PC-3 (cell line): ENCODE measurements at regions not wholly inside any gene's neighbourhood (a gene's known extent, or its start where the extent isn't known, plus 50 kb on each side); places are given as distances from the start of the nearest gene placed in this dataset.

Source experiments
- ATAC-seq: fragments of 200-7000 bp; cut with Tn5 transposase; 2 replicates; pipeline ENCODE4 v1.9.1; 2020; ENCODE audit warnings: mild to moderate bottlenecking, moderate library complexity
- BruUV-seq: library from RNA; stranded (reverse); fragments of 400-500 nt; replicated peaks from 2 replicates; lab custom pipeline; 2021; lab: Mats Ljungman, UMichigan
- CTCF ChIA-PET: fragments of 300-600 bp; sonication (Branson Sonifier 250); formaldehyde crosslinking; loops from one replicate; lab custom pipeline; 2022; ENCODE audit warnings: antibody characterized with exemption; lab: Charles Lee
- POLR2A ChIA-PET: fragments of 300-600 bp; sonication (Branson Sonifier 250); formaldehyde crosslinking; loops from one replicate; lab custom pipeline; 2022; ENCODE audit warnings: antibody characterized with exemption; ENCODE audit not compliant: unreplicated experiment; lab: Charles Lee
- DNase-seq: peaks from one replicate; pipeline ENCODE4 v3.0.0-alpha.2; 2015
- H2AFZ ChIP-seq: fragments of 300-600 bp; sonication (generic); 2 replicates; pipeline ENCODE4 v1.6.0; 2016; ENCODE audit warnings: antibody characterized with exemption, low read length
- H3F3A ChIP-seq: fragments of 300-600 bp; sonication (generic); one replicate; pipeline ENCODE4 v1.6.0; 2017; ENCODE audit warnings: antibody characterized with exemption, low read length, control low read depth, mild to moderate bottlenecking; ENCODE audit not compliant: unreplicated experiment
- H3K27ac ChIP-seq: fragments of 300-600 bp; sonication (generic); 2 replicates; pipeline ENCODE4 v1.5.1; 2016; ENCODE audit warnings: mild to moderate bottlenecking, low read length
- H3K27me3 ChIP-seq: fragments of 300-600 bp; sonication (generic); 2 replicates; pipeline ENCODE4 v1.6.1; 2016; ENCODE audit warnings: low read length, mixed read lengths
- H3K36me3 ChIP-seq: fragments of 300-600 bp; sonication (generic); 2 replicates; pipeline ENCODE4 v1.6.1; 2016; ENCODE audit warnings: low read depth, mixed run types, low read length, mixed read lengths
- H3K4me1 ChIP-seq: fragments of 300-600 bp; sonication (generic); 2 replicates; pipeline ENCODE4 v1.5.1; 2016; ENCODE audit warnings: low read length; ENCODE audit not compliant: insufficient read depth
- H3K4me2 ChIP-seq: fragments of 300-600 bp; sonication (generic); 2 replicates; pipeline ENCODE4 v1.6.0; 2016; ENCODE audit warnings: low read length
- H3K4me3 ChIP-seq: fragments of 300-600 bp; sonication (generic); 2 replicates; pipeline ENCODE4 v1.5.1; 2016; ENCODE audit warnings: mild to moderate bottlenecking, low read length, mixed read lengths
- H3K79me2 ChIP-seq: fragments of 300-600 bp; sonication (generic); 2 replicates; pipeline ENCODE4 v1.6.1; 2017; ENCODE audit warnings: low read length, mixed read lengths
- H3K9ac ChIP-seq: fragments of 300-600 bp; sonication (generic); 2 replicates; pipeline ENCODE4 v1.6.0; 2016; ENCODE audit warnings: mild to moderate bottlenecking, low read length
- H3K9me2 ChIP-seq: fragments of 300-600 bp; sonication (generic); replicated peaks from 2 replicates; pipeline ENCODE4 v1.6.1; 2016; ENCODE audit warnings: mixed run types, low read length, mixed read lengths
- H3K9me3 ChIP-seq: fragments of 300-600 bp; sonication (generic); 2 replicates; pipeline ENCODE4 v1.6.1; 2016; ENCODE audit warnings: low read length, mixed read lengths
- H4K20me1 ChIP-seq: fragments of 300-600 bp; sonication (generic); 2 replicates; pipeline ENCODE4 v1.6.1; 2016; ENCODE audit warnings: low read length, mixed read lengths
- EZH2 ChIP-seq: fragments of 300-600 bp; sonication (generic); IDR thresholded peaks from one replicate; pipeline ENCODE4 v1.6.1; 2017; ENCODE audit warnings: antibody characterized with exemption, mild to moderate bottlenecking, low read length; ENCODE audit not compliant: unreplicated experiment
- EZH2phosphoT487 ChIP-seq: fragments of 300-600 bp; sonication (generic); IDR thresholded peaks from 2 replicates; pipeline ENCODE4 v1.6.1; 2018; ENCODE audit warnings: mild to moderate bottlenecking, antibody characterized with exemption, low read length, borderline replicate concordance
- intact Hi-C: fragments of 100-400 bp; cut with micrococcal nuclease; formaldehyde crosslinking; loops from 2 replicates; pipeline ENCODE4 v1.9.0; 2023
- TF ChIP-seq, protein P1 (sequence below): fragments of 300-600 bp; sonication (generic); conservative IDR thresholded peaks from 2 replicates; pipeline ENCODE4 v1.5.1; 2017; ENCODE audit warnings: antibody characterized with exemption, low read depth, mild to moderate bottlenecking, low read length

DNA sequence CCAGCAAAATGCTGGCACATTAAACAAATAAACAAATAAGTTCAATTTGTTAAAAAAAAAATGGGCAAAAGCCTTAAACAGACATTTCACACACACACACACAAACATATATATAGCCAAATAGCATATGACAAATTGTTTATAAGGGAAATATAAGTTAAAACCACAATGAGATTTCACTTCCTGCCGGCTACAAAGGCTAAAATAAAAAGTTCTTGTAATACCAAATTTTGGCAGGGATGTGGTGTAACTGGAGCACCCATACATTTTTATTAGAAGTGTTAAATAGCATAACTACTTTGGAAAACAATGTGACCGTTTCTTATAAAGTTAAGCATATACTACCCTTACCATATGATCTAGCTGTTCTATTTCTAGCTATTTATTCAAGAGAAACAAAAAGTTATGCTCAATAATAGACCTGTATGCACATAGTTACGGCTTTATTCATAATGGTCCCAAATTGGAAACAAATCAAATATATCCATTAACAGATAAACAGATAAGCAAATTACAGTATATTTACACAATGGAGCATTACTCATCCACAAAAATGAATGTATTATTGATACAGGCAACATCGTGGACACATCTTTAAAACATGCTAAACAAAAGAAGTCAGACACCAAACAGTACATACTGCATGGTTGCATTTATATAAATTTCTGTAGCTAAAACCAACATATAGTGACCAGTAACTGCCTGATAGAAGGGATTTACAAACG lies 93.9 kb downstream of the EOMES start:
- POLR2A ChIA-PET: interaction anchor here (0.6 kb wide), 1 partner anchor 19 kb away, joined by 4 read pairs; no protein-coding TSS in a partner anchor

DNA sequence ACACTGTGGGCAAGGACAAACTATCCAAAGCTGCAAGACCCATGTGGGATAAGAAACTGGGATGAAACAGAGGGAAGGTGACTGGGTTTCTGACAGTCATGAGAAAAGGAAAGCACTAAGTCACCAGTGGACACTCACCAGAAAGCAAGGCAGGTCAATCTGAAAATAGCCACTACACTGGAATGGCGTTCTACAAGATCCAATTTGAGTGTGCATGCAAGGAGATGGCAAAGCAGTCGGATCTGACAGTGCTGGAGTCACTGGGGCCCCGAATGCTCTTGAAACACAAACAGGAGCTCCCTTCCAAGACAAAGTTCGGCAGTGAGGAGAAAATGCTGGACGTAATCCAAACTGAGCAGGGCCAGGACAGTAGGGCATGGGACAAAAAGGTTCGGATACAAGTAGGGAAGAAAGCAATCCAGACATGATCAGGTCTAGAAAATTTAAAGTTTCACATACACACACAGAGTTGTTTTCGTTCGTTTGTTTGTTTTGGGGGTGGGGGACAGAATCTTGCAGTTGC lies 95.5 kb downstream of the EOMES start:
- TF ChIP-seq EZH2 (no peak), EZH2phosphoT487 (no peak)
- TF ChIP-seq, protein P1, sequence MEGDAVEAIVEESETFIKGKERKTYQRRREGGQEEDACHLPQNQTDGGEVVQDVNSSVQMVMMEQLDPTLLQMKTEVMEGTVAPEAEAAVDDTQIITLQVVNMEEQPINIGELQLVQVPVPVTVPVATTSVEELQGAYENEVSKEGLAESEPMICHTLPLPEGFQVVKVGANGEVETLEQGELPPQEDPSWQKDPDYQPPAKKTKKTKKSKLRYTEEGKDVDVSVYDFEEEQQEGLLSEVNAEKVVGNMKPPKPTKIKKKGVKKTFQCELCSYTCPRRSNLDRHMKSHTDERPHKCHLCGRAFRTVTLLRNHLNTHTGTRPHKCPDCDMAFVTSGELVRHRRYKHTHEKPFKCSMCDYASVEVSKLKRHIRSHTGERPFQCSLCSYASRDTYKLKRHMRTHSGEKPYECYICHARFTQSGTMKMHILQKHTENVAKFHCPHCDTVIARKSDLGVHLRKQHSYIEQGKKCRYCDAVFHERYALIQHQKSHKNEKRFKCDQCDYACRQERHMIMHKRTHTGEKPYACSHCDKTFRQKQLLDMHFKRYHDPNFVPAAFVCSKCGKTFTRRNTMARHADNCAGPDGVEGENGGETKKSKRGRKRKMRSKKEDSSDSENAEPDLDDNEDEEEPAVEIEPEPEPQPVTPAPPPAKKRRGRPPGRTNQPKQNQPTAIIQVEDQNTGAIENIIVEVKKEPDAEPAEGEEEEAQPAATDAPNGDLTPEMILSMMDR: no peak
- intact Hi-C loops: no loop called here
- no peak overlapping the region for H3K27ac ChIP-seq
- H3K9me2 ChIP-seq: no peaks in the 10 kb centered on the region
- H3K4me3 ChIP-seq: no peak overlapping the region
- H2AFZ ChIP-seq: no peak overlapping the region
- H3K79me2 ChIP-seq: no peaks in the 10 kb centered on the region
- no peaks in the 10 kb centered on the region for H3K9me3 ChIP-seq
- H3K4me2 ChIP-seq: no peak overlapping the region
- H3K27me3 ChIP-seq: no peaks in the 10 kb centered on the region
- POLR2A ChIA-PET: no interaction called here
- H3F3A ChIP-seq: no peaks in the 10 kb centered on the region
- no peaks in the 10 kb centered on the region for H4K20me1 ChIP-seq
- peaks cover 76% of the 10 kb centered on the region for H3K4me1 ChIP-seq
- ATAC-seq: no peak
- no peak overlapping the region for H3K9ac ChIP-seq
- BruUV-seq: no TSS peak
- DNase-seq: no peak
- CTCF ChIA-PET: no interaction called here
- H3K36me3 ChIP-seq: no peaks in the 10 kb centered on the region

More for the DNA sequence above, 93.9 kb downstream of the EOMES start:
- Histone ChIP-seq H3K4me2 (peak overlapping the region; percentile 59), H3K9ac (peak overlapping the region; percentile 40), H3K27ac (peak overlapping the region; percentile 80), H3K9me3 (no peaks in the 10 kb centered on the region), H3K79me2 (no peaks in the 10 kb centered on the region), H3K36me3 (no peaks in the 10 kb centered on the region), H2AFZ (no peak overlapping the region), H3K4me3 (0 out of 2 replicates have a peak overlapping the region, but pooled peaks have one; percentile 0), H3K4me1 (peaks cover 66% of the 10 kb centered on the region), H3F3A (no peaks in the 10 kb centered on the region), H3K27me3 (no peaks in the 10 kb centered on the region), H4K20me1 (no peaks in the 10 kb centered on the region), H3K9me2 (no peaks in the 10 kb centered on the region)
- intact Hi-C loops: loop anchor here (1.0 to 2.0 kb wide), 3 partner anchors 53 to 143 kb away; partner anchors contain the start of gene SLC4A7
- BruUV-seq: no TSS peak
- DNase-seq (peak; percentile 91), ATAC-seq (peak; percentile 69)
- CTCF ChIA-PET: interaction anchor here (0.6 to 0.7 kb wide), 2 partner anchors 49 to 93 kb away, joined by 3 read pairs; no protein-coding TSS in a partner anchor
- TF ChIP-seq EZH2: no peak
- TF ChIP-seq EZH2phosphoT487: no peak
- TF ChIP-seq, protein P1: no peak
